A673 (cell line): ENCODE measurements at regions not wholly inside any gene's neighbourhood (a gene's known extent, or its start where the extent isn't known, plus 50 kb on each side); places are given as distances from the start of the nearest gene placed in this dataset.

Source experiments
- BruUV-seq: library from RNA; stranded (reverse); fragments of 400-500 nt; replicated peaks from 2 replicates; lab custom pipeline; 2021; lab: Mats Ljungman, UMichigan
- CTCF ChIA-PET: fragments of 300-600 bp; sonication (Branson Sonifier 250); formaldehyde crosslinking; loops from one replicate; lab custom pipeline; 2022; ENCODE audit warnings: antibody characterized with exemption; lab: Charles Lee
- POLR2A ChIA-PET: fragments of 300-600 bp; sonication (Branson Sonifier 250); formaldehyde crosslinking; loops from one replicate; lab custom pipeline; 2022; ENCODE audit warnings: antibody characterized with exemption; ENCODE audit not compliant: low non-redundant PET; lab: Charles Lee
- DNase-seq: peaks from one replicate; pipeline ENCODE4 v3.0.0-alpha.2; 2015; ENCODE audit warnings: low spot score
- H3K27ac ChIP-seq: fragments of 200-600 bp; sonication (generic); 2 replicates; pipeline ENCODE4 v1.5.1; 2016; ENCODE audit warnings: mixed run types, low read depth, mild to moderate bottlenecking, mixed read lengths, antibody characterized with exemption, low read length; ENCODE audit not compliant: poor library complexity, severe bottlenecking
- H3K27me3 ChIP-seq: fragments of 200-600 bp; sonication (generic); replicated peaks from 2 replicates; pipeline ENCODE4 v1.6.1; 2017; ENCODE audit warnings: mixed run types, low read depth, mild to moderate bottlenecking, mixed read lengths, antibody characterized with exemption, low read length; ENCODE audit not compliant: insufficient read depth, poor library complexity
- H3K36me3 ChIP-seq: fragments of 200-600 bp; sonication (generic); 2 replicates; pipeline ENCODE4 v1.6.1; 2016; ENCODE audit warnings: mixed run types, mild to moderate bottlenecking, mixed read lengths, antibody characterized with exemption, low read length; ENCODE audit not compliant: insufficient read depth, poor library complexity, severe bottlenecking
- H3K4me1 ChIP-seq: fragments of 200-600 bp; sonication (generic); 2 replicates; pipeline ENCODE4 v1.6.1; 2017; ENCODE audit warnings: mixed run types, mild to moderate bottlenecking, mixed read lengths, antibody characterized with exemption, low read length; ENCODE audit not compliant: insufficient read depth, poor library complexity, severe bottlenecking
- H3K4me3 ChIP-seq: fragments of 200-600 bp; sonication (generic); 2 replicates; pipeline ENCODE4 v1.5.1; 2016; ENCODE audit warnings: low read depth, mixed run types, mild to moderate bottlenecking, mixed read lengths, low read length; ENCODE audit not compliant: poor library complexity, severe bottlenecking
- H3K9me3 ChIP-seq: fragments of 200-600 bp; sonication (generic); 2 replicates; pipeline ENCODE4 v1.6.1; 2016; ENCODE audit warnings: mixed run types, low read depth, mild to moderate bottlenecking, mixed read lengths, antibody characterized with exemption, low read length; ENCODE audit not compliant: poor library complexity, severe bottlenecking
- EZH2 ChIP-seq: fragments of 200-600 bp; sonication (generic); IDR thresholded peaks from 2 replicates; pipeline ENCODE4 v1.6.1; 2017; ENCODE audit warnings: borderline replicate concordance, low read depth, mild to moderate bottlenecking, mixed read lengths, antibody characterized with exemption, low read length; ENCODE audit not compliant: poor library complexity, severe bottlenecking
- intact Hi-C: fragments of 100-400 bp; cut with micrococcal nuclease; formaldehyde crosslinking; loops from one replicate; pipeline ENCODE4 v1.10.0; 2022; ENCODE audit not compliant: unreplicated experiment
- TF ChIP-seq, protein P1 (sequence below): fragments of 300-800, 200-600 bp; sonication (generic); conservative IDR thresholded peaks from 2 replicates; pipeline ENCODE4 v1.5.1; 2017; ENCODE audit warnings: low read depth, mild to moderate bottlenecking, antibody characterized with exemption, low read length, moderate library complexity, mixed read lengths

GRCh38 chr12:89891933-89892332, 183.3 kb upstream of the ATP2B1 start:
- H3K36me3 ChIP-seq: no peaks in the 10 kb centered on the region
- no peaks in the 10 kb centered on the region for H3K4me1 ChIP-seq
- ChIA-PET POLR2A (no interaction called here), CTCF (no interaction called here)
- no peaks in the 10 kb centered on the region for H3K9me3 ChIP-seq
- H3K27ac ChIP-seq: no peak overlapping the region
- no peak for DNase-seq
- no peak overlapping the region for H3K4me3 ChIP-seq
- intact Hi-C loops: no loop called here
- no TSS peak for BruUV-seq
- no peak for TF ChIP-seq EZH2
- TF ChIP-seq, protein P1, sequence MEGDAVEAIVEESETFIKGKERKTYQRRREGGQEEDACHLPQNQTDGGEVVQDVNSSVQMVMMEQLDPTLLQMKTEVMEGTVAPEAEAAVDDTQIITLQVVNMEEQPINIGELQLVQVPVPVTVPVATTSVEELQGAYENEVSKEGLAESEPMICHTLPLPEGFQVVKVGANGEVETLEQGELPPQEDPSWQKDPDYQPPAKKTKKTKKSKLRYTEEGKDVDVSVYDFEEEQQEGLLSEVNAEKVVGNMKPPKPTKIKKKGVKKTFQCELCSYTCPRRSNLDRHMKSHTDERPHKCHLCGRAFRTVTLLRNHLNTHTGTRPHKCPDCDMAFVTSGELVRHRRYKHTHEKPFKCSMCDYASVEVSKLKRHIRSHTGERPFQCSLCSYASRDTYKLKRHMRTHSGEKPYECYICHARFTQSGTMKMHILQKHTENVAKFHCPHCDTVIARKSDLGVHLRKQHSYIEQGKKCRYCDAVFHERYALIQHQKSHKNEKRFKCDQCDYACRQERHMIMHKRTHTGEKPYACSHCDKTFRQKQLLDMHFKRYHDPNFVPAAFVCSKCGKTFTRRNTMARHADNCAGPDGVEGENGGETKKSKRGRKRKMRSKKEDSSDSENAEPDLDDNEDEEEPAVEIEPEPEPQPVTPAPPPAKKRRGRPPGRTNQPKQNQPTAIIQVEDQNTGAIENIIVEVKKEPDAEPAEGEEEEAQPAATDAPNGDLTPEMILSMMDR: no peak
- no peaks in the 10 kb centered on the region for H3K27me3 ChIP-seq

- BruUV-seq: no TSS peak
Measured at GRCh38 chr12:89890161-89890560, 181.5 kb upstream of the ATP2B1 start.

DNA sequence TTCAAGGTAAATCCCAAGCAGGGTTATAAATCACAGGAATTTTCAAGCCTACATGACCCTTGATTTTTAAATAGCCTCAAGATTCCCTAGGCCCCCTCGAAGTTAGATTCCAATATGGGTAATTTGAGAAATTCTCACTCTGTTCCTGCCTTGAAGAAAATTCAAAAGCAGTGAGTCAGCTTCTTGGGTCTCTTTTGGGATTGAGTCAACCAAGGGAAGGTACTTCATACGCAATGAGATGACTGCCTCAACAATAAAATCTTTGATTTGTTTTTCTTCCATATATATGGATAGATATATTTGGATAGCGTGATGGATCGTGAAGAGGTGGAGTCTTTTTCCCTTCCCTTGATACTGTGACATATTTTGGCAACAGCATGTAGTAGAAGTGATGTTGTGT, 180.4 kb upstream of the ATP2B1 start:
- BruUV-seq: no TSS peak
- H3K27me3 ChIP-seq: no peaks in the 10 kb centered on the region
- H3K9me3 ChIP-seq: no peaks in the 10 kb centered on the region
- H3K27ac ChIP-seq: no peak overlapping the region
- POLR2A ChIA-PET: no interaction called here
- H3K4me1 ChIP-seq: peaks cover 14% of the 10 kb centered on the region
- CTCF ChIA-PET: no interaction called here
- intact Hi-C loops: no loop called here
- H3K4me3 ChIP-seq: no peak overlapping the region
- DNase-seq: no peak
- H3K36me3 ChIP-seq: no peaks in the 10 kb centered on the region
- no peak for TF ChIP-seq EZH2
- TF ChIP-seq, protein P1: no peak

More at GRCh38 chr12:89890161-89890560, 181.5 kb upstream of the ATP2B1 start:
- H3K27ac ChIP-seq: no peak overlapping the region
- DNase-seq: no peak
- POLR2A ChIA-PET: no interaction called here
- CTCF ChIA-PET: interaction anchor here (0.6 kb wide), 1 partner anchor 87 kb away, joined by 3 read pairs; no protein-coding TSS in a partner anchor
- intact Hi-C loops: no loop called here
- H3K4me3 ChIP-seq: no peak overlapping the region
- H3K4me1 ChIP-seq: peaks cover 4% of the 10 kb centered on the region
- H3K9me3 ChIP-seq: no peaks in the 10 kb centered on the region
- H3K27me3 ChIP-seq: no peaks in the 10 kb centered on the region
- no peak for TF ChIP-seq EZH2
- TF ChIP-seq, protein P1: no peak
- H3K36me3 ChIP-seq: no peaks in the 10 kb centered on the region
